AG10803 (cell line): ENCODE measurements at regions not wholly inside any gene's neighbourhood (a gene's known extent, or its start where the extent isn't known, plus 50 kb on each side); places are given as distances from the start of the nearest gene placed in this dataset.

Experiments
- DNase-seq: peaks from one replicate; pipeline ENCODE4 v3.0.0; 2010; ENCODE audit warnings: low read depth
- H3K4me3 ChIP-seq: 2 replicates; pipeline ENCODE4 v1.5.1; 2011; ENCODE audit warnings: mild to moderate bottlenecking, low read length, control low read depth
- CTCF ChIP-seq: conservative IDR thresholded peaks from 2 replicates; pipeline ENCODE4 v1.5.1; 2011; ENCODE audit warnings: mild to moderate bottlenecking, low read length, control low read depth, inconsistent platforms

- no peak for DNase-seq
- TF ChIP-seq CTCF, result peak; percentile 51
- no peak overlapping the region for H3K4me3 ChIP-seq
Observed at GRCh38 chr5:79878721-79879336, 112.2 kb downstream of the MTX3 start.

GRCh38 chr5:79878136-79878679, 112.9 kb downstream of the MTX3 start:
- no peak for TF ChIP-seq CTCF
- no peak for DNase-seq
- H3K4me3 ChIP-seq, result no peak overlapping the region

GRCh38 chr5:79876456-79876855, 114.6 kb downstream of the MTX3 start:
- TF ChIP-seq CTCF, result no peak
- H3K4me3 ChIP-seq, result no peak overlapping the region
- DNase-seq, result no peak

- DNase-seq, result no peak
- TF ChIP-seq CTCF, result no peak
- no peak overlapping the region for H3K4me3 ChIP-seq
Observed at GRCh38 chr5:79875230-79875629, 115.8 kb downstream of the MTX3 start.

- DNase-seq, result no peak
- H3K4me3 ChIP-seq, result no peak overlapping the region
- TF ChIP-seq CTCF, result no peak
Observed at GRCh38 chr5:79873187-79873586, 117.9 kb downstream of the MTX3 start.

GRCh38 chr5:79872291-79872690, 118.8 kb downstream of the MTX3 start:
- no peak for TF ChIP-seq CTCF
- no peak overlapping the region for H3K4me3 ChIP-seq
- no peak for DNase-seq

GRCh38 chr5:79871364-79872120, 119.5 kb downstream of the MTX3 start:
- TF ChIP-seq CTCF, result no peak
- H3K4me3 ChIP-seq, result no peak overlapping the region
- DNase-seq, result no peak
